ENCODE measurements at regions not wholly inside any gene's neighbourhood (a gene's known extent, or its start where the extent isn't known, plus 50 kb on each side); places are given as distances from the start of the nearest gene placed in this dataset.

GRCh38 chr18:34627137-34627920, 82.8 kb upstream of the DTNA start:
- no peaks in the 10 kb centered on the region for H3K4me1 Mint-ChIP-seq (ENCODE audit: low read depth, unreplicated experiment)
- intact Hi-C loops (cut with micrococcal nuclease; ENCODE audit: unreplicated experiment) = no loop called here
- CTCF ChIA-PET = interaction anchor here (0.7 kb wide), 1 partner anchor 1188 kb away, joined by 3 read pairs; no protein-coding TSS in a partner anchor
- no TSS peak for BruUV-seq (replicated peaks)
- H3K27ac Mint-ChIP-seq (ENCODE audit: unreplicated experiment) = no peak overlapping the region
- no peaks in the 10 kb centered on the region for H3K36me3 Mint-ChIP-seq (ENCODE audit: insufficient read depth, unreplicated experiment)
- TF ChIP-seq CTCF (IDR thresholded peaks at IDR 0.05; ENCODE audit: unreplicated experiment) = no peak
- no peaks in the 10 kb centered on the region for H3K27me3 Mint-ChIP-seq (ENCODE audit: unreplicated experiment)
- no peak overlapping the region for H3K4me3 Mint-ChIP-seq (ENCODE audit: low read depth, unreplicated experiment)
- no peaks in the 10 kb centered on the region for H3K9me3 Mint-ChIP-seq (ENCODE audit: low read depth, unreplicated experiment)
- no peak for DNase-seq

GRCh38 chr18:34631093-34631966, 78.8 kb upstream of the DTNA start:
- intact Hi-C loops (cut with micrococcal nuclease; ENCODE audit: unreplicated experiment) = no loop called here
- H3K4me3 Mint-ChIP-seq (ENCODE audit: low read depth, unreplicated experiment) = no peak overlapping the region
- TF ChIP-seq CTCF (IDR thresholded peaks at IDR 0.05; ENCODE audit: unreplicated experiment) = no peak
- DNase-seq = no peak
- H3K27ac Mint-ChIP-seq (ENCODE audit: unreplicated experiment) = no peak overlapping the region
- no TSS peak for BruUV-seq (replicated peaks)
- CTCF ChIA-PET = no interaction called here
- H3K9me3 Mint-ChIP-seq (ENCODE audit: low read depth, unreplicated experiment) = no peaks in the 10 kb centered on the region
- H3K27me3 Mint-ChIP-seq (ENCODE audit: unreplicated experiment) = no peaks in the 10 kb centered on the region
- H3K36me3 Mint-ChIP-seq (ENCODE audit: insufficient read depth, unreplicated experiment) = no peaks in the 10 kb centered on the region
- H3K4me1 Mint-ChIP-seq (ENCODE audit: low read depth, unreplicated experiment) = no peaks in the 10 kb centered on the region

DNA sequence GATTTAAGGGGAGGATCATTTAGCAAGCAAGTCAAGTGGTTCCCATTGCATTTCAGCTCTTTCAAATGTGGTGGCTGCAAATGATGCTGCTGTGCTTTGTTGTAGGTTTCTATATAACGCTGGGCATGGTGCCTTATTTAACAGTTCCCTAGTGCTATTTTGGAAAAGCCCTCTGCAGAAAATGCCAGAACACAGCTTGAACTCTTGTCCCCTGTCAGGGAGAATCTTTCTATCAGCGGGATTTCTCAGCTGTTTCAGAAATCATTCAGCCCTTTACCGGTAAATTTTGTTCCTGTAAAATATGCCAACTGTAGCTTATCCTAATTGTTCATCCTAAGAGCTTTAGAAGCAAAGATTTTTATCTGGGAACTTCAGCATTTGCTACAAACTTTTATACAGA, 77.8 kb upstream of the DTNA start:
- no peak for TF ChIP-seq CTCF (IDR thresholded peaks at IDR 0.05; ENCODE audit: unreplicated experiment)
- intact Hi-C loops (cut with micrococcal nuclease; ENCODE audit: unreplicated experiment) = no loop called here
- CTCF ChIA-PET = no interaction called here

DNA sequence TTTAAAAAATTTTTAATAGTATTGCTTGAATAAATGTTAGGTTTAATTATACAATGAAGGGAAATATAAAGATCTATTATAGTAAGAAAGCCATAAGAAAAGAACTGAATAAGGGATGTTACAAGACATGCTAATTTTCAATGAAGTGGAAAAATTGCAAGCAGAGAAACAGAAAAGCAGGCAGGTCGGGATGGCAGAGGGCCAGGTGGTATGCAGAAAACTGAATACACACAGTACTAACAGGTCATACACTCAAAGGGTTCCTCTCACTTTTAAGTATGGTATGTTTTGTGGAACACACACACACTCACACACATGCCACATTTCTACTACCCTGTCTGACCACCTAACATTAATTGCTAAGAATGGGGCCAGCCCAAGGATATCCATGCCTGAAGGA, 76.7 kb upstream of the DTNA start:
- no peak for TF ChIP-seq CTCF (IDR thresholded peaks at IDR 0.05; ENCODE audit: unreplicated experiment)
- Mint-ChIP-seq H3K4me1 (ENCODE audit: low read depth, unreplicated experiment) (no peaks in the 10 kb centered on the region), H3K27ac (ENCODE audit: unreplicated experiment) (no peak overlapping the region), H3K4me3 (ENCODE audit: low read depth, unreplicated experiment) (no peak overlapping the region), H3K36me3 (ENCODE audit: insufficient read depth, unreplicated experiment) (no peaks in the 10 kb centered on the region), H3K9me3 (ENCODE audit: low read depth, unreplicated experiment) (no peaks in the 10 kb centered on the region), H3K27me3 (ENCODE audit: unreplicated experiment) (no peaks in the 10 kb centered on the region)
- no TSS peak for BruUV-seq (replicated peaks)
- DNase-seq = no peak
- intact Hi-C loops (cut with micrococcal nuclease; ENCODE audit: unreplicated experiment) = no loop called here
- CTCF ChIA-PET = no interaction called here

More for the DNA sequence above, 77.8 kb upstream of the DTNA start:
- no peaks in the 10 kb centered on the region for H3K9me3 Mint-ChIP-seq (ENCODE audit: low read depth, unreplicated experiment)
- H3K36me3 Mint-ChIP-seq (ENCODE audit: insufficient read depth, unreplicated experiment) = no peaks in the 10 kb centered on the region
- no peaks in the 10 kb centered on the region for H3K27me3 Mint-ChIP-seq (ENCODE audit: unreplicated experiment)
- no peak overlapping the region for H3K27ac Mint-ChIP-seq (ENCODE audit: unreplicated experiment)
- no peak for DNase-seq
- H3K4me3 Mint-ChIP-seq (ENCODE audit: low read depth, unreplicated experiment) = no peak overlapping the region
- no TSS peak for BruUV-seq (replicated peaks)
- H3K4me1 Mint-ChIP-seq (ENCODE audit: low read depth, unreplicated experiment) = no peaks in the 10 kb centered on the region
